RWPE1 (cell line): ENCODE measurements at regions not wholly inside any gene's neighbourhood (a gene's known extent, or its start where the extent isn't known, plus 50 kb on each side); places are given as distances from the start of the nearest gene placed in this dataset.

Experiments used
- CTCF ChIA-PET: fragments of 350-600 bp; sonication (Branson Sonifier 250); formaldehyde crosslinking; extraction: SDS; loops from one replicate; lab custom pipeline; 2021; lab: Yijun Ruan, JAX
- POLR2A ChIA-PET: fragments of 400-600 bp; formaldehyde crosslinking; extraction: SDS; loops from one replicate; lab custom pipeline; 2020; ENCODE audit warnings: antibody characterized with exemption; ENCODE audit not compliant: low non-redundant PET; lab: Yijun Ruan, JAX
- DNase-seq: peaks from one replicate; pipeline ENCODE4 v3.0.0; 2012; ENCODE audit warnings: low spot score
- H3K27ac ChIP-seq: fragments of 450-650 bp; 2 replicates; pipeline ENCODE4 v1.5.1; 2017
- CTCF ChIP-seq: fragments of 450-650 bp; conservative IDR thresholded peaks from 2 replicates; pipeline ENCODE4 v1.5.1; 2017; ENCODE audit warnings: low read depth, mild to moderate bottlenecking

GRCh38 chr12:15033029-15033428 lies 60.2 kb downstream of the PDE6H start:
- no peak overlapping the region for H3K27ac ChIP-seq
- TF ChIP-seq CTCF: no peak
- POLR2A ChIA-PET: no interaction called here
- CTCF ChIA-PET: no interaction called here
- DNase-seq: no peak

GRCh38 chr12:15033641-15034040 lies 60.8 kb downstream of the PDE6H start:
- no peak overlapping the region for H3K27ac ChIP-seq
- no peak for DNase-seq
- ChIA-PET CTCF (no interaction called here), POLR2A (no interaction called here)
- TF ChIP-seq CTCF: no peak

GRCh38 chr12:15035185-15035584 lies 62.3 kb downstream of the PDE6H start:
- no peak for DNase-seq
- POLR2A ChIA-PET: no interaction called here

GRCh38 chr12:15037091-15037687 lies 64.3 kb downstream of the PDE6H start:
- TF ChIP-seq CTCF: no peak
- ChIA-PET CTCF (interaction anchor here (0.6 kb wide), 1 partner anchor 1500 kb away, joined by 3 read pairs; no protein-coding TSS in a partner anchor), POLR2A (no interaction called here)
- H3K27ac ChIP-seq: no peak overlapping the region
- no peak for DNase-seq

More at GRCh38 chr12:15035185-15035584, 62.3 kb downstream of the PDE6H start:
- no peak for TF ChIP-seq CTCF
- no peak overlapping the region for H3K27ac ChIP-seq
- CTCF ChIA-PET: no interaction called here

GRCh38 chr12:15038137-15038536 lies 65.3 kb downstream of the PDE6H start:
- ChIA-PET CTCF (no interaction called here), POLR2A (no interaction called here)
- no peak for TF ChIP-seq CTCF
- DNase-seq: no peak
- no peak overlapping the region for H3K27ac ChIP-seq

GRCh38 chr12:15044471-15044870 lies 71.6 kb downstream of the PDE6H start:
- no peak for TF ChIP-seq CTCF
- POLR2A ChIA-PET: no interaction called here

More at GRCh38 chr12:15044471-15044870, 71.6 kb downstream of the PDE6H start:
- DNase-seq: no peak
- CTCF ChIA-PET: interaction anchor here (0.6 kb wide), 1 partner anchor 183 kb away, joined by 4 read pairs; no protein-coding TSS in a partner anchor
- no peak overlapping the region; the same call in 1 of the 2 replicates for H3K27ac ChIP-seq
